HCT116 (cell line): ENCODE measurements at regions not wholly inside any gene's neighbourhood (a gene's known extent, or its start where the extent isn't known, plus 50 kb on each side); places are given as distances from the start of the nearest gene placed in this dataset.

Experiments
- ATAC-seq: fragments of 200-7000 bp; cut with Tn5 transposase; 2 replicates; pipeline ENCODE4 v1.9.1; 2020; ENCODE audit warnings: mild to moderate bottlenecking, moderate library complexity
- BruUV-seq: library from RNA; stranded (reverse); fragments of 400-500 nt; replicated peaks from 2 replicates; lab custom pipeline; 2021; lab: Mats Ljungman, UMichigan
- CTCF ChIA-PET: fragments of 300-600 bp; sonication (Branson Sonifier 250); formaldehyde crosslinking; loops from one replicate; lab custom pipeline; 2021; ENCODE audit warnings: antibody characterized with exemption; lab: Charles Lee
- POLR2A ChIA-PET: fragments of 300-600, 350-600 bp; sonication (Branson Sonifier 250); formaldehyde crosslinking; loops from one replicate; lab custom pipeline; 2021; ENCODE audit warnings: antibody characterized with exemption; lab: Charles Lee
- RAD21 ChIA-PET, 2 experiments: fragments of 300-600 bp; sonication (Branson Sonifier 250); formaldehyde crosslinking; loops; one replicate each; lab custom pipeline; 2023; ENCODE audit warnings: low total read pairs in 2 of 2; ENCODE audit not compliant: uncharacterized antibody in 2 of 2, unreplicated experiment in 2 of 2, low non-redundant PET in 1 of 2; lab: Charles Lee
- DNase-seq: peaks from one replicate; pipeline ENCODE4 v3.0.0-alpha.2; 2010; ENCODE audit warnings: low read depth, low spot score
- H2AFZ ChIP-seq: fragments of 200-600 bp; shearing (Covaris generic), sonication (generic); 2 replicates; pipeline ENCODE4 v1.6.1; 2017; ENCODE audit warnings: low read depth, mixed run types, mixed read lengths, antibody characterized with exemption, low read length; ENCODE audit not compliant: poor library complexity, severe bottlenecking
- H3K27ac ChIP-seq: 2 replicates; pipeline ENCODE4 v1.5.1; 2012; ENCODE audit warnings: low read depth, low read length
- H3K27me3 ChIP-seq: fragments of 200-600 bp; sonication (generic); 2 replicates; pipeline ENCODE4 v1.6.1; 2016; ENCODE audit warnings: mixed run types, low read length, mixed read lengths; ENCODE audit not compliant: insufficient read depth
- H3K36me3 ChIP-seq, 2 experiments: fragments of 200-500 bp in 1 of 2; fragments of 200-600 bp in 1 of 2; sonication (Bioruptor generic) in 1 of 2; sonication (generic) in 1 of 2; 2 replicates each; pipeline versions ENCODE4 v1.5.1 to v1.6.1; 2014 to 2016; ENCODE audit warnings: low read length in 2 of 2, inconsistent platforms in 1 of 2, mixed read lengths in 1 of 2, mixed run types in 1 of 2; ENCODE audit not compliant: insufficient read depth in 2 of 2, control insufficient read depth in 1 of 2
- H3K4me1 ChIP-seq, 2 experiments: fragments of 200-600 bp in 1 of 2; sonication (generic) in 1 of 2; 2 replicates each; pipeline versions ENCODE4 v1.5.1 to v1.6.1; 2012 to 2017; ENCODE audit warnings: low read length in 2 of 2, inconsistent platforms in 1 of 2, mild to moderate bottlenecking in 1 of 2, mixed read lengths in 1 of 2, mixed run types in 1 of 2, moderate library complexity in 1 of 2; ENCODE audit not compliant: insufficient read depth in 2 of 2, control insufficient read depth in 1 of 2
- H3K4me2 ChIP-seq: fragments of 200-600 bp; sonication (generic); 2 replicates; pipeline ENCODE4 v1.6.1; 2017; ENCODE audit warnings: mixed run types, low read length, mixed read lengths
- H3K4me3 ChIP-seq, 2 experiments: fragments of 200-600 bp in 1 of 2; sonication (generic) in 1 of 2; replicated peaks in 1 of 2; 2 replicates each; pipeline ENCODE4 v1.5.1; 2011 to 2016; ENCODE audit warnings: low read length in 2 of 2, control low read depth in 1 of 2, low read depth in 1 of 2, mild to moderate bottlenecking in 1 of 2, mixed read lengths in 1 of 2, mixed run types in 1 of 2
- H3K79me2 ChIP-seq: fragments of 200-600 bp; sonication (generic); 2 replicates; pipeline ENCODE4 v1.6.1; 2017; ENCODE audit warnings: mild to moderate bottlenecking, mixed run types, low read length, moderate library complexity, mixed read lengths; ENCODE audit not compliant: insufficient read depth
- H3K9ac ChIP-seq: fragments of 200-600 bp; sonication (generic); 2 replicates; pipeline ENCODE4 v1.6.1; 2016; ENCODE audit warnings: low read length, mixed read lengths
- H3K9me2 ChIP-seq: fragments of 200-600 bp; sonication (generic), shearing (Covaris generic); 2 replicates; pipeline ENCODE4 v1.6.1; 2017; ENCODE audit warnings: mixed run types, mild to moderate bottlenecking, moderate library complexity; ENCODE audit not compliant: insufficient read depth
- H3K9me3 ChIP-seq, 2 experiments: fragments of 200-500 bp in 1 of 2; fragments of 200-600 bp in 1 of 2; sonication (Bioruptor generic) in 1 of 2; sonication (generic) in 1 of 2; 2 replicates each; pipeline ENCODE4 v1.6.1; 2014 to 2017; ENCODE audit warnings: low read length in 2 of 2, mixed read lengths in 2 of 2, inconsistent platforms in 1 of 2, low read depth in 1 of 2, mild to moderate bottlenecking in 1 of 2, mixed run types in 1 of 2, moderate library complexity in 1 of 2; ENCODE audit not compliant: control insufficient read depth in 1 of 2, insufficient read depth in 1 of 2
- H4K20me1 ChIP-seq: fragments of 200-600 bp; sonication (generic), shearing (Covaris generic); 2 replicates; pipeline ENCODE4 v1.6.1; 2017; ENCODE audit warnings: mixed run types, mild to moderate bottlenecking, moderate library complexity; ENCODE audit not compliant: insufficient read depth
- CBX3 ChIP-seq: IDR thresholded peaks from 2 replicates; pipeline ENCODE4 v1.6.1; 2012; ENCODE audit warnings: low read depth
- CEBPB ChIP-seq: IDR thresholded peaks from 2 replicates; pipeline ENCODE4 v1.6.1; 2012; ENCODE audit warnings: low read depth
- EGR1 ChIP-seq: IDR thresholded peaks from 2 replicates; pipeline ENCODE4 v1.6.1; 2012; ENCODE audit warnings: low read depth
- ELF1 ChIP-seq: IDR thresholded peaks from 2 replicates; pipeline ENCODE4 v1.6.1; 2012; ENCODE audit warnings: low read depth, borderline replicate concordance
- EZH2 ChIP-seq: fragments of 200-600 bp; sonication (generic); IDR thresholded peaks from 2 replicates; pipeline ENCODE4 v1.6.1; 2017; ENCODE audit warnings: antibody characterized with exemption, mixed run types
- EZH2phosphoT487 ChIP-seq: fragments of 200-600 bp; IDR thresholded peaks from 2 replicates; pipeline ENCODE4 v1.6.1; 2018; ENCODE audit warnings: antibody characterized with exemption, borderline replicate concordance
- FOSL1 ChIP-seq: IDR thresholded peaks from 2 replicates; pipeline ENCODE4 v1.6.1; 2012; ENCODE audit warnings: low read depth
- JUND ChIP-seq: IDR thresholded peaks from 2 replicates; pipeline ENCODE4 v1.6.1; 2012
- POLR2AphosphoS5 ChIP-seq: IDR thresholded peaks from 2 replicates; pipeline ENCODE4 v1.6.1; 2011; ENCODE audit warnings: mild to moderate bottlenecking, low read depth, low read length, moderate library complexity
- RAD21 ChIP-seq: IDR thresholded peaks from 2 replicates; pipeline ENCODE4 v1.6.1; 2012; ENCODE audit warnings: low read depth, mild to moderate bottlenecking
- SIN3A ChIP-seq: IDR thresholded peaks from 2 replicates; pipeline ENCODE4 v1.6.1; 2012; ENCODE audit warnings: low read depth
- SP1 ChIP-seq: IDR thresholded peaks from 2 replicates; pipeline ENCODE4 v1.6.1; 2012; ENCODE audit warnings: low read depth
- SRF ChIP-seq: IDR thresholded peaks from 2 replicates; pipeline ENCODE4 v1.6.1; 2012; ENCODE audit warnings: low read depth
- YY1 ChIP-seq: IDR thresholded peaks from 2 replicates; pipeline ENCODE4 v1.6.1; 2011; ENCODE audit warnings: low read length, low read depth, moderate library complexity, mild to moderate bottlenecking; ENCODE audit not compliant: insufficient replicate concordance; ENCODE audit errors: extremely low read depth
- ZFX ChIP-seq: fragments of 450-650 bp; IDR thresholded peaks from 2 replicates; pipeline ENCODE4 v1.6.1; 2017
- ZNF274 ChIP-seq: fragments of 200-500 bp; sonication (Bioruptor generic); IDR thresholded peaks from 2 replicates; pipeline ENCODE4 v1.6.1; 2014; ENCODE audit warnings: mild to moderate bottlenecking, low read depth, low read length, inconsistent platforms
- intact Hi-C: fragments of 100-400 bp; cut with micrococcal nuclease; formaldehyde crosslinking; loops from 2 replicates; pipeline ENCODE4 v1.10.0; 2022
- TF ChIP-seq, protein P1 (sequence below): IDR thresholded peaks from 2 replicates; pipeline ENCODE4 v1.6.1; 2012; ENCODE audit warnings: low read depth
- TF ChIP-seq, protein P2 (sequence below), 3 experiments: fragments of 200-600 bp in 1 of 3; sonication (generic) in 1 of 3; IDR thresholded peaks in 2 of 3; conservative IDR thresholded peaks in 1 of 3; 2 replicates each; pipeline ENCODE4 v1.5.1; 2012 to 2017; ENCODE audit warnings: low read depth in 2 of 3, low read length in 2 of 3, antibody characterized with exemption in 1 of 3, borderline replicate concordance in 1 of 3, control low read depth in 1 of 3, mild to moderate bottlenecking in 1 of 3, mixed read lengths in 1 of 3, mixed run types in 1 of 3, moderate library complexity in 1 of 3; ENCODE audit not compliant: insufficient read depth in 1 of 3
- TF ChIP-seq, protein P3 (sequence below): IDR thresholded peaks from 2 replicates; pipeline ENCODE4 v1.6.1; 2012

- intact Hi-C loops = no loop called here
- H3K27me3 ChIP-seq = no peaks in the 10 kb centered on the region
- no TSS peak for BruUV-seq
- TF ChIP-seq SRF = no peak
- no peak for TF ChIP-seq EZH2
- TF ChIP-seq JUND = no peak
- TF ChIP-seq SIN3A = no peak
- TF ChIP-seq POLR2AphosphoS5 = no peak
- no peak for TF ChIP-seq FOSL1
- TF ChIP-seq ZNF274 = no peak
- TF ChIP-seq EGR1 = no peak
- no peak for TF ChIP-seq YY1
- no peak for TF ChIP-seq CEBPB
- TF ChIP-seq, protein P1, sequence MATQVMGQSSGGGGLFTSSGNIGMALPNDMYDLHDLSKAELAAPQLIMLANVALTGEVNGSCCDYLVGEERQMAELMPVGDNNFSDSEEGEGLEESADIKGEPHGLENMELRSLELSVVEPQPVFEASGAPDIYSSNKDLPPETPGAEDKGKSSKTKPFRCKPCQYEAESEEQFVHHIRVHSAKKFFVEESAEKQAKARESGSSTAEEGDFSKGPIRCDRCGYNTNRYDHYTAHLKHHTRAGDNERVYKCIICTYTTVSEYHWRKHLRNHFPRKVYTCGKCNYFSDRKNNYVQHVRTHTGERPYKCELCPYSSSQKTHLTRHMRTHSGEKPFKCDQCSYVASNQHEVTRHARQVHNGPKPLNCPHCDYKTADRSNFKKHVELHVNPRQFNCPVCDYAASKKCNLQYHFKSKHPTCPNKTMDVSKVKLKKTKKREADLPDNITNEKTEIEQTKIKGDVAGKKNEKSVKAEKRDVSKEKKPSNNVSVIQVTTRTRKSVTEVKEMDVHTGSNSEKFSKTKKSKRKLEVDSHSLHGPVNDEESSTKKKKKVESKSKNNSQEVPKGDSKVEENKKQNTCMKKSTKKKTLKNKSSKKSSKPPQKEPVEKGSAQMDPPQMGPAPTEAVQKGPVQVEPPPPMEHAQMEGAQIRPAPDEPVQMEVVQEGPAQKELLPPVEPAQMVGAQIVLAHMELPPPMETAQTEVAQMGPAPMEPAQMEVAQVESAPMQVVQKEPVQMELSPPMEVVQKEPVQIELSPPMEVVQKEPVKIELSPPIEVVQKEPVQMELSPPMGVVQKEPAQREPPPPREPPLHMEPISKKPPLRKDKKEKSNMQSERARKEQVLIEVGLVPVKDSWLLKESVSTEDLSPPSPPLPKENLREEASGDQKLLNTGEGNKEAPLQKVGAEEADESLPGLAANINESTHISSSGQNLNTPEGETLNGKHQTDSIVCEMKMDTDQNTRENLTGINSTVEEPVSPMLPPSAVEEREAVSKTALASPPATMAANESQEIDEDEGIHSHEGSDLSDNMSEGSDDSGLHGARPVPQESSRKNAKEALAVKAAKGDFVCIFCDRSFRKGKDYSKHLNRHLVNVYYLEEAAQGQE = no peak
- no peak for TF ChIP-seq RAD21
- TF ChIP-seq, protein P2, sequence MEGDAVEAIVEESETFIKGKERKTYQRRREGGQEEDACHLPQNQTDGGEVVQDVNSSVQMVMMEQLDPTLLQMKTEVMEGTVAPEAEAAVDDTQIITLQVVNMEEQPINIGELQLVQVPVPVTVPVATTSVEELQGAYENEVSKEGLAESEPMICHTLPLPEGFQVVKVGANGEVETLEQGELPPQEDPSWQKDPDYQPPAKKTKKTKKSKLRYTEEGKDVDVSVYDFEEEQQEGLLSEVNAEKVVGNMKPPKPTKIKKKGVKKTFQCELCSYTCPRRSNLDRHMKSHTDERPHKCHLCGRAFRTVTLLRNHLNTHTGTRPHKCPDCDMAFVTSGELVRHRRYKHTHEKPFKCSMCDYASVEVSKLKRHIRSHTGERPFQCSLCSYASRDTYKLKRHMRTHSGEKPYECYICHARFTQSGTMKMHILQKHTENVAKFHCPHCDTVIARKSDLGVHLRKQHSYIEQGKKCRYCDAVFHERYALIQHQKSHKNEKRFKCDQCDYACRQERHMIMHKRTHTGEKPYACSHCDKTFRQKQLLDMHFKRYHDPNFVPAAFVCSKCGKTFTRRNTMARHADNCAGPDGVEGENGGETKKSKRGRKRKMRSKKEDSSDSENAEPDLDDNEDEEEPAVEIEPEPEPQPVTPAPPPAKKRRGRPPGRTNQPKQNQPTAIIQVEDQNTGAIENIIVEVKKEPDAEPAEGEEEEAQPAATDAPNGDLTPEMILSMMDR (IDR thresholded peaks at IDR 0.05 in 2 of 3, conservative IDR thresholded peaks at IDR 0.05 in 1 of 3; ENCODE audit: borderline replicate concordance in 1 of 3, insufficient read depth in 1 of 3, low read depth in 2 of 3, low read length in 2 of 3) = no peak
- TF ChIP-seq, protein P3, sequence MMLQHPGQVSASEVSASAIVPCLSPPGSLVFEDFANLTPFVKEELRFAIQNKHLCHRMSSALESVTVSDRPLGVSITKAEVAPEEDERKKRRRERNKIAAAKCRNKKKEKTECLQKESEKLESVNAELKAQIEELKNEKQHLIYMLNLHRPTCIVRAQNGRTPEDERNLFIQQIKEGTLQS = no peak
- no peak for TF ChIP-seq EZH2phosphoT487
- TF ChIP-seq ELF1 = no peak
- no peak for TF ChIP-seq CBX3
- TF ChIP-seq SP1 = no peak
- TF ChIP-seq ZFX = no peak
- TF ChIP-seq, all 23 proteins: peak for 0
- no peak for DNase-seq
- no peak for ATAC-seq
- POLR2A ChIA-PET = no interaction called here
- Histone ChIP-seq H3K9ac (no peak overlapping the region), H3K4me2 (no peak overlapping the region), H3K9me3 (no peaks in the 10 kb centered on the region), H3K9me2 (no peaks in the 10 kb centered on the region), H2AFZ (no peak overlapping the region), H3K4me3 (no peak overlapping the region), H3K4me1 (no peaks in the 10 kb centered on the region; a peak in 1 of 4 replicates), H3K27ac (no peak overlapping the region), H3K79me2 (no peaks in the 10 kb centered on the region), H4K20me1 (no peaks in the 10 kb centered on the region), H3K36me3 (no peaks in the 10 kb centered on the region)
- CTCF ChIA-PET = interaction anchor here (0.7 kb wide), 1 partner anchor 139 kb away, joined by 3 read pairs; no protein-coding TSS in a partner anchor
- RAD21 ChIA-PET = no interaction called here
Measured at GRCh38 chr2:56450047-56450446, 266.3 kb downstream of the CCDC85A start.
